ENCODE measurements at regions not wholly inside any gene's neighbourhood (a gene's known extent, or its start where the extent isn't known, plus 50 kb on each side); places are given as distances from the start of the nearest gene placed in this dataset.
"Not testable (repeated sequence)": the region's sequence is repeated elsewhere in the genome, so short reads cannot be mapped to it uniquely, and the experiment has no call there.

GRCh38 chr5:78726571-78726970 lies 78.0 kb upstream of the LHFPL2 start:
- DNase-seq: no peak

GRCh38 chr5:78726003-78726402 lies 77.4 kb upstream of the LHFPL2 start:
- no peak for DNase-seq

GRCh38 chr5:78724061-78724460 lies 75.5 kb upstream of the LHFPL2 start:
- DNase-seq: no peak

- DNase-seq: no peak
Measured at GRCh38 chr5:78720997-78721396, 72.4 kb upstream of the LHFPL2 start.

GRCh38 chr5:78720227-78720985 lies 71.8 kb upstream of the LHFPL2 start:
- peak; percentile 8 to 27 (median 23) for DNase-seq

- DNase-seq: peak in 1 of 3 donors; percentile 18
Measured at GRCh38 chr5:78719504-78720219, 71.1 kb upstream of the LHFPL2 start.

GRCh38 chr5:78718824-78719223 lies 70.3 kb upstream of the LHFPL2 start:
- peak in 1 of 3 donors; percentile 13 for DNase-seq

- no peak for DNase-seq
Measured at GRCh38 chr5:78717674-78718584, 69.4 kb upstream of the LHFPL2 start.

- DNase-seq: peak in 1 of 3 donors; percentile 11
Measured at GRCh38 chr5:78716206-78716605, 67.6 kb upstream of the LHFPL2 start.

- DNase-seq: not testable (repeated sequence)
Measured at GRCh38 chr5:78715351-78715750, 66.8 kb upstream of the LHFPL2 start.

GRCh38 chr5:78711670-78712069 lies 63.1 kb upstream of the LHFPL2 start:
- DNase-seq: not testable (repeated sequence)

GRCh38 chr5:78709729-78710430 lies 61.3 kb upstream of the LHFPL2 start:
- DNase-seq: not testable (repeated sequence)

GRCh38 chr5:78706825-78707224 lies 58.3 kb upstream of the LHFPL2 start:
- DNase-seq: no peak

- no peak for DNase-seq
Measured at GRCh38 chr5:78706381-78706780, 57.8 kb upstream of the LHFPL2 start.

GRCh38 chr5:78705826-78706225 lies 57.3 kb upstream of the LHFPL2 start:
- DNase-seq: no peak

GRCh38 chr5:78701795-78702410 lies 53.3 kb upstream of the LHFPL2 start:
- DNase-seq: peak; percentile 9 to 56 (median 40)

- DNase-seq: peak; percentile 75 to 85 (median 84)
Measured at GRCh38 chr5:78699552-78700153, 51.1 kb upstream of the LHFPL2 start.

GRCh38 chr5:78698191-78698791 lies 49.7 kb upstream of the LHFPL2 start:
- no peak for DNase-seq

Measured in suppressor macrophage treated with lipopolysaccharide for 1 hour (primary cell).